ENCODE measurements at regions not wholly inside any gene's neighbourhood (a gene's known extent, or its start where the extent isn't known, plus 50 kb on each side); places are given as distances from the start of the nearest gene placed in this dataset.

DNA sequence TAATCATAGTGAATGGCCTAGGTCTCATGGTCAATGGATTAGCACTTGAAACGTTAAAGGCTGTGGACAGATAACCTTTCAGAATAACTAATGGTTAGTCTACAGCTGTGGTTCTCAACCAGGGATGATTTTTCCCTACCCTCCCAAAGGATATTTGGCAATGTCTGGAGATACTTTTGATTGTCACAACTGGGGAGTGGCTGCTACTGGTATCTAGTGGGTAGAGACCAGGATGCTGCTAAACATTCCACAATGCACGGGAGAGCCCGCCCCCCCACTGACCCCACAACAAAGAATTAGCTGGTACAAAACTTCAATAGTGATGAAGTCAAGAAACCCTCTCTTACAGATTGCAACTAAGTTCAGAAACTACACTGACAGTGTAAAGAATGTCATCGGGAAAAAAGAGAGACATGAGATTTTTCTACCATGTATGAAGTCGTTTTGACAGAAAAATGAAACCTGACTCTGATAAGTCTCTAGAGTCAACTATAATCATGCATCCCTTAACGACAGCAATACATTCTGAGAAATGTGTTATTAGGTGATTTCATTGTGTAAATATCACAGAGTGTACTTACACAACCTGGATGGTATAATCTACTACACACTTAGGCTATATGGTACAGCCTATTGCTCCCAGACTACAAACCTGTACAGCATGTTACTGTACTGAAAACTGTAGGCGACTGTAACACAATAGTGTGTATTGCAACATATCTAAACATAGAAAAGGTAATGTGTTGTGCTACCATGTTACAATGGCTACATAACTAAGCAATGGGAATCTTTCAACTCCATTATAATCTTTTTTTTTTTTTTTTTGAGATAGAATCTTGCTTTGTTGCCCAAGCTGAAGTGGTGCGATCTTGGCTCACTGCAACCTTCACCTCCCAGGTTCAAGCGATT, 49.7 kb upstream of the PRDX6 start:
- H3K4me1 Mint-ChIP-seq: peaks cover 25% of the 10 kb centered on the region
- no peak for DNase-seq
- no peak overlapping the region for H3K4me3 Mint-ChIP-seq
- H3K27me3 Mint-ChIP-seq: no peaks in the 10 kb centered on the region
- H3K27ac Mint-ChIP-seq: no peak overlapping the region
- H3K9me3 Mint-ChIP-seq: no peaks in the 10 kb centered on the region
- ATAC-seq: no peak

Measured in stimulated activated naive CD8-positive, alpha-beta T cell treated with anti-CD3 and anti-CD28 coated beads, Interleukin-15, amount 100 ng/mL, for 72 hours (primary cell).